ENCODE measurements at regions not wholly inside any gene's neighbourhood (a gene's known extent, or its start where the extent isn't known, plus 50 kb on each side); places are given as distances from the start of the nearest gene placed in this dataset.

DNA sequence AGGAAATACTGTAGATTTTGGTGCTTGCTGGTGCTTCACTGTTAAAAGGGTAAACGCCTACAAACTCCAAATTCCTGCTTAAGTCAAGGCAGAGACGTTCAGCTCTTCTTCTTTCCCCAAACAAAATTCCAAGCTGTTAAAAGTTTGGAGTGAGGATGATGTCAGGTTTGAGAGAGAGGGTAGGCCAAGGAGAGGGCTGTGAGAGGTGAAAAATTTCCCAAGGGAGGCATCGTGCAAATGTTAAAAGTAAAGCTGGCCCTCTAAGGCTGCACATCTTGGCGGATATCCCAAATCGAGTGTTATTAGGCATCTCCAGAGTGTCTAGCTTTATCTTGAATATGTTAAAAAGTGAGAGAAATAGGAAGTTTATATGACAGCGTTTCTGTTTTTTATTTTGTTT lies 651.8 kb downstream of the QKI start:
- no peak for DNase-seq (ENCODE audit: low read depth)
- no peak overlapping the region for H3K4me3 ChIP-seq (ENCODE audit: low read depth, low read length)
- TF ChIP-seq, protein P1, sequence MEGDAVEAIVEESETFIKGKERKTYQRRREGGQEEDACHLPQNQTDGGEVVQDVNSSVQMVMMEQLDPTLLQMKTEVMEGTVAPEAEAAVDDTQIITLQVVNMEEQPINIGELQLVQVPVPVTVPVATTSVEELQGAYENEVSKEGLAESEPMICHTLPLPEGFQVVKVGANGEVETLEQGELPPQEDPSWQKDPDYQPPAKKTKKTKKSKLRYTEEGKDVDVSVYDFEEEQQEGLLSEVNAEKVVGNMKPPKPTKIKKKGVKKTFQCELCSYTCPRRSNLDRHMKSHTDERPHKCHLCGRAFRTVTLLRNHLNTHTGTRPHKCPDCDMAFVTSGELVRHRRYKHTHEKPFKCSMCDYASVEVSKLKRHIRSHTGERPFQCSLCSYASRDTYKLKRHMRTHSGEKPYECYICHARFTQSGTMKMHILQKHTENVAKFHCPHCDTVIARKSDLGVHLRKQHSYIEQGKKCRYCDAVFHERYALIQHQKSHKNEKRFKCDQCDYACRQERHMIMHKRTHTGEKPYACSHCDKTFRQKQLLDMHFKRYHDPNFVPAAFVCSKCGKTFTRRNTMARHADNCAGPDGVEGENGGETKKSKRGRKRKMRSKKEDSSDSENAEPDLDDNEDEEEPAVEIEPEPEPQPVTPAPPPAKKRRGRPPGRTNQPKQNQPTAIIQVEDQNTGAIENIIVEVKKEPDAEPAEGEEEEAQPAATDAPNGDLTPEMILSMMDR (IDR thresholded peaks at IDR 0.05; ENCODE audit: control insufficient read depth, extremely low read depth, insufficient read depth): no peak

DNA sequence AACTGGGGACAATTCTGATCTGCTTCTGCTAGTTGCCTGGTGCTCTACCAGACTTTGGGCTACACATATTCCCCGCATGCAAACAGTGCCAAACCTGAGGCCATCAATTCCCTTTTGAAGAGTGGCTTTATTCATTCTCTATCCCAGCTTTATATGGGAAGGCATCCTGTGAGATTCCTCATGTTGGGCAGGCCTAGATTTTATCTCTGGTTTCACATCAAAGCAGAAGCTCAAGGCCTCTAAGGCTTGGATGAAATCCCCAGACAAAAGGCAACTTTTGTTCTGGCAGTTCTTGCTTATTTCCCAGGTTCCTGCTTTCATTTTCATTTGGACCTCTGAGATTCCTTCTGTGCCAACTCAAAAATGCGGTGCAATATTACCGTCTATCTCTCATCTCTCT lies 648.8 kb downstream of the QKI start:
- no peak overlapping the region for H3K4me3 ChIP-seq (ENCODE audit: low read depth, low read length)
- no peak for DNase-seq (ENCODE audit: low read depth)
- TF ChIP-seq, protein P1 (IDR thresholded peaks at IDR 0.05; ENCODE audit: control insufficient read depth, extremely low read depth, insufficient read depth): no peak

DNA sequence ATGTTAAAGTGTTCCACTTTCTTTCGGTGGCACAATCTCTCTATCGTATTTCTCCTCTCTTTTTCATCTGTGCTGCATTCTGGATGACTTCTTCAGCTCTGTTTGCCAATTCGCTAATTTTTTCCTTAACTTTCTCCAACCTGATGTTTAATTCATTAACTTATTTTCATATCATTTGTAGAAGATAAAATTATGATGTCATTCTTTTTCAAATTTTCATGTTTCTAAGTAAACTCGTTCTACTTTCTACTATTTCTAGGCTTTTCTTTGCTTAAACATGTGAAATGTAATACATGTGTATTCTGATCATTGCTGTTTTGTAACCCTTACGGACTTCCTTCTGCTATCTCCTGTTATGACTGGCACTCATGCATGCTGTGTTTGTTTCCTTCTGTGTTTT lies 648.4 kb downstream of the QKI start:
- no peak overlapping the region for H3K4me3 ChIP-seq (ENCODE audit: low read depth, low read length)
- TF ChIP-seq, protein P1 (IDR thresholded peaks at IDR 0.05; ENCODE audit: control insufficient read depth, extremely low read depth, insufficient read depth): no peak
- DNase-seq (ENCODE audit: low read depth): no peak

DNA sequence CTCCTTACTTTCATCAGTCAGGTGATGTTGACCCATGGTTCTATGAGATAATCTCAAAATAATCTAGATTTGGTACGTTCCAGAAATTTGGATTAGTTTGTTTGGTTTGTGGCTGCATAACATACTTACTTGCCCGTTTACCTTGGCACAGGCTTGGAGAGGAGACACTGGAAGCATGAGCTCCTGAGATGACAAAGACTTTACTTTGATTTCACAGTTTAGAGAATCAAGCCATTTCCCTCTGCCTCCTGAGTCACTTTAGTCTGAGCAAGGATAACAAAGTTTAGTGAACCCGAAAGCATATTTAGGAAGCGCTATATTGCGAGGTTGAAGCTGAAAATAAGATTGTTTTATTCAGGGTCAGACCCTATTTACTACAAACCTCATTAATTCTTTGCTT lies 643.4 kb downstream of the QKI start:
- DNase-seq (ENCODE audit: low read depth): no peak
- no peak overlapping the region for H3K4me3 ChIP-seq (ENCODE audit: low read depth, low read length)
- TF ChIP-seq, protein P1 (IDR thresholded peaks at IDR 0.05; ENCODE audit: control insufficient read depth, extremely low read depth, insufficient read depth): no peak

DNA sequence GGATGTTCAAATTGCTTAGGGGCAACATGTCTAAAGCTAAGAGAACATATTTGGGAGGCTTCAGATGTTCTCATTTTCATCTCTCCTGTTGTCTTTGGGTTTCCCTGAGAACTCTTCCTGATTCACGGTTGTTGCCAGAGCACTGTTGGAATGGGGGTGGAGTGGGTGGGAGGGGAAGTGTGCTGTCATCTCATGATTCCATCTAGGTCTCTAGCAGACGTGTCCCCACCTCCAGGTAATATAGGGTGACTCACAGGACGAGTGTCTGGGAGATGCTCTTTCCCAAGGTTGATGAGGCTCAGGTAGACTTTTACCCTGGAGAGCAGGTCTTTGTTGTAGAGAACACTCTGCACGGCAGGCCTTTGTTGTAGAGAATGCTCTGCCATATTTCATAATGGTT lies 636.9 kb downstream of the QKI start:
- TF ChIP-seq, protein P1 (IDR thresholded peaks at IDR 0.05; ENCODE audit: control insufficient read depth, extremely low read depth, insufficient read depth): no peak
- DNase-seq (ENCODE audit: low read depth): no peak
- no peak overlapping the region for H3K4me3 ChIP-seq (ENCODE audit: low read depth, low read length)

DNA sequence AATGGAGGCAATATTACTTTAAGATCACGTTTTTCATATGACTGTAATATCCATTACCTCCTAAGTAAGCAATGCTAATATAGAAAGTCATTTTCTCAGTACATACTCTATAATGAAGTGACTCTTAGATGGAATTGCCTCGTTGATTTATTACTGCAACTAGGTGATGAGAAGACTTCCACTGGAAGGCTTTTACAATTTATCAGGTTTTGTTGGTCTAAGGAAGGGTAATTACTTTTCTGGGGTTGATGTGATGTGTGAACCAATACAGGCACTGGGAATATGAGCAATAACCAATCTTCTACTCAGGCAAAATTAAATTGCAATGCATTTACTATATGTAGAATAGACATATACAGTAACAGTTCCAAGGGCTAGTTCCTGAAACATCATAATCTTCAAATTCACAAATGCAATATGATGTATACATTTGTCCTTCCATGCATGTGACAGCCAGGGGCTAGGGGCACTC lies 635.0 kb downstream of the QKI start:
- no peak for DNase-seq (ENCODE audit: low read depth)
- H3K4me3 ChIP-seq (ENCODE audit: low read depth, low read length): no peak overlapping the region
- TF ChIP-seq, protein P1 (IDR thresholded peaks at IDR 0.05; ENCODE audit: control insufficient read depth, extremely low read depth, insufficient read depth): no peak

DNA sequence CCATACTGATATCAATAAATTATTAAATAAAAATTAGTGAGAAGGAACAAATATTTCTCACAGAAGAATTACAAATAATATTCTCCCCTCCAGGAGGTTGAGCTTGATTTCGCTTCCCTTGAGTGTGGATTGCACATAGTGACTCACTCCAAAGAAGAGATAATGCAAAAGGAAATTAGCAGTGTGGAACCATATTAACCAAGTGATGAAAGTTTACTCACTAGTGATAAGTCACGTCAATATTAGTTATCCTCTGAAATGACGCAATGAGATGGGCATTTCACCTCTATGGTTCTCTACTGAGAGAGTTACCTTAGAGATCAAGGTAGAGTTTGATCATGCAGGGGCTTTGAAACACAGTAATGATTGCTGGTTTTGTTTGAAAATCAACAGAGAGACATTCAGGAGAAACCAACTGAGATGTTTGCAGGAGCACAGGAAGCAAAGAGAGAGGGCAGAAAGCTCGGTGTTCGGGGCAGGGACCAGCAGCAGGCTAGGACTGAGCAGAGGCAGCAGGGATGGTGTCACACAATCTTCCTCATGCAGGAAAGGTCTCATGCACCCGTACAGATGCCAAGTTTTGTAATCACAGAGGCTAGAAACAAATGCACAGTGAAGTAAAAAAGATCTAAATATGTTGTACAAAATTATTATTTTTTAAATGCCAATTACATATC lies 634.5 kb downstream of the QKI start:
- no peak overlapping the region for H3K4me3 ChIP-seq (ENCODE audit: low read depth, low read length)
- TF ChIP-seq, protein P1 (IDR thresholded peaks at IDR 0.05; ENCODE audit: control insufficient read depth, extremely low read depth, insufficient read depth): no peak
- DNase-seq (ENCODE audit: low read depth): no peak
